ENCODE measurements at regions not wholly inside any gene's neighbourhood (a gene's known extent, or its start where the extent isn't known, plus 50 kb on each side); places are given as distances from the start of the nearest gene placed in this dataset.

DNA sequence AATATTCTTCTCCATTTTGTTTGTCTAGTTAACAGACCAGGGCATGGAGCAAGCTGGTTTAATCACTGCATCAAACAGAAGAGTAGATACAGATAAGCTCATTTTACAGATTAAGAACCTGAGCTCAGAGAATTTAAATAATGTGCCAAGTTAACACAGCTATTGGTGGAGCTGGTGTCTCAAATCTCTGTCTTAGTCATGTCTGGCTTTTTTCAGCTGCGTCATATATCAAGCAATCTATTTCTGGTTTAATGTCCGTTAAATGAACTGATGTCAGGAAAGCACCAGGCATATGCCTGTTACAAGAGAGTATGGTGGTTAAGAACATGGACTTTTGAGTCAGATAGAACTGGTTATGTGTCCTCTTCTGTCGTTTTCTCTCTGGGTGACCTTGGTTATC, 79.8 kb upstream of the ADGRA3 start:
- TF ChIP-seq, protein P1, sequence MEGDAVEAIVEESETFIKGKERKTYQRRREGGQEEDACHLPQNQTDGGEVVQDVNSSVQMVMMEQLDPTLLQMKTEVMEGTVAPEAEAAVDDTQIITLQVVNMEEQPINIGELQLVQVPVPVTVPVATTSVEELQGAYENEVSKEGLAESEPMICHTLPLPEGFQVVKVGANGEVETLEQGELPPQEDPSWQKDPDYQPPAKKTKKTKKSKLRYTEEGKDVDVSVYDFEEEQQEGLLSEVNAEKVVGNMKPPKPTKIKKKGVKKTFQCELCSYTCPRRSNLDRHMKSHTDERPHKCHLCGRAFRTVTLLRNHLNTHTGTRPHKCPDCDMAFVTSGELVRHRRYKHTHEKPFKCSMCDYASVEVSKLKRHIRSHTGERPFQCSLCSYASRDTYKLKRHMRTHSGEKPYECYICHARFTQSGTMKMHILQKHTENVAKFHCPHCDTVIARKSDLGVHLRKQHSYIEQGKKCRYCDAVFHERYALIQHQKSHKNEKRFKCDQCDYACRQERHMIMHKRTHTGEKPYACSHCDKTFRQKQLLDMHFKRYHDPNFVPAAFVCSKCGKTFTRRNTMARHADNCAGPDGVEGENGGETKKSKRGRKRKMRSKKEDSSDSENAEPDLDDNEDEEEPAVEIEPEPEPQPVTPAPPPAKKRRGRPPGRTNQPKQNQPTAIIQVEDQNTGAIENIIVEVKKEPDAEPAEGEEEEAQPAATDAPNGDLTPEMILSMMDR (conservative IDR thresholded peaks at IDR 0.05; ENCODE audit: low read depth, low read length), result no peak
- no peak for TF ChIP-seq EZH2 (IDR thresholded peaks at IDR 0.05; ENCODE audit: borderline replicate concordance, low read depth, low read length, poor library complexity, severe bottlenecking)
